Hematopoietic multipotent progenitor cell treated with erythropoietin and hydrocortisone succinate and interleukin-3 and kit ligand, for 15 days (in vitro differentiated cells): ENCODE measurements at regions not wholly inside any gene's neighbourhood (a gene's known extent, or its start where the extent isn't known, plus 50 kb on each side); places are given as distances from the start of the nearest gene placed in this dataset.

Experiments used
- DNase-seq: peaks from one replicate; pipeline ENCODE4 v3.0.0-alpha.2; 2015; ENCODE audit warnings: low spot score

DNA sequence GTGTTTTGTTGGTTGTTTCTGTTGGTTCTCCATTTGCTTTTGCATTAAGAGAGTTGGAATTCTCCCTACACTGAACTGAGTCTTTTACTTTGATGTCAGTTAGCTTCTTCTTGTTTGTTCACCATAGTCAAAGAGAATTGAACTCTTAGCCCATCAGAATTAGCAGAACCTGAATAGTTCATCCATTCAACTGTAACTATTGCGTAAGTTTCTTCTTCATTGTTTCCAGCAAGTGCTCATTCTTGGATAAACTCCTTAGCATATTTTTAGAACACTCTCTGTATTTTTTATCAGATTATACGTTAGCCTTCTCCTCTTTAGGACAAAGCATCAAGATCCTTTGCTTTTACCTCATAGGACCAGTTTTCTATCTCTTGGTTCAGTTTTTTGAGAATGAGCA lies 128.4 kb upstream of the RAB11FIP2 start:
- DNase-seq = no peak

DNA sequence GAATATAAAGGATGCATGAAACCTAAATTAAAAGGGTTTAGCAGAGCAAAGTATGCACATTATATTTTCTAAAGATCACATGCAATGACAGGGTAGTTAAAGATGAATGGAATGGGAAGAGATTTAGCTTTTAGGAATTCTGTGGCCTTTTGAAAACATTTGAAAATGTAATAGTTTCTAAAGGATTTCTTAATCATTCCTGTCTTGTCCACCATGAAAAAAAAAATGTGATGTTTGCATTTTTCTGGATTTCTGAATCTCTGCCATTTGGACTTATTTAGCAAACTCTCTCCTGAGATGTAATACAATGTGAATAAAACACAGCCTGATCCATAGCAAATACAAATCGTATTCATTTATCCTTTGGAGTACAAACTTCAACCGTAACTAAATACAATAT lies 126.6 kb upstream of the RAB11FIP2 start:
- DNase-seq = no peak

DNA sequence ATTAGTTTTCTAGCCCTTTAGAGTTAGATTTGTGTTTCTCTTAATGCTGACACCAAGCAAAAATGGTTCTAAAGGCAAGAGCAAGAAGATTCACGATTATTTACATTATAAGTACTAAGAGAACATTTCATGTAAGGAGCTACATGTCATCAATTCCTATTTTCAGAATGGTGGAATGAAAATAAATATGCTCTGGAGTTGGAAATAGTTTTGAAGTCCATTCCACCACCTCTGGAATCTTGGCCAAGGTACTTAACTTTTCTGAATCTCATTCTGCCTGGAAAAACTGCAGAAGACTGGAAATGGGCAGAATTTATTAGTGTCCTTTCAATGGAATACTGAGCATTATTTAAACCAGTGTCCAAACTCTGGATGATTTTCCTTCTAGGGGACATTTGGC lies 125.1 kb upstream of the RAB11FIP2 start:
- no peak for DNase-seq

DNA sequence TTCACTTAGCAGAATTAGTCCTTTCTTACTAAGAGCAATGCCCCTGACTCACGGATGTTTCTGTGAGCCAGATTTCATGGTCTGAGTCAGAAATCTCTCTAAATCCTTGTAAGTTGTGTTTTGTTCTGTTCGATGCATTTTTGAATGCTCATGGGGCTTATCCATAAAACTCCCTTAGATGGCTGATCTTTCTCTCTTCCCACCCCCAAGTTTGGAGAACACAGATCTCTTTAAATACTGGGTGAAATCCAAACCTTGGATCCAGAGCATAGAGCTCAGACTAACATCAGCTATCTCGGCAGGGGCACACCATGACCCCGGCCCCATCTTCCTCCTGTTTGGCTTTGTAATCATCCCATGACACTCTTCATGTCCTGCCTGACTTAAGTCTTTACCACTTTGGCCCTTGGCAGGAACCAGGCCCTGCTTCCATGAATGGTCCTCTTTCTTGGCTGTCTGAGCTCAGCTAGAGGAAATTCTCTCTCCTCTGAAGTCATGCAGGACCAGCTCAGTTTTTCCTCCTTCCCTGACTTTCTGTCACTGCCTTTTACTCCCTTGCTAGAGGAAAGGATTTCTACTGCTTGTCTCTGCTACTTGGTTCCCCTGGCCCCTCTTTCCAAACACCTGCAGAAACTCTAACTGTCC lies 120.4 kb upstream of the RAB11FIP2 start:
- no peak for DNase-seq

DNA sequence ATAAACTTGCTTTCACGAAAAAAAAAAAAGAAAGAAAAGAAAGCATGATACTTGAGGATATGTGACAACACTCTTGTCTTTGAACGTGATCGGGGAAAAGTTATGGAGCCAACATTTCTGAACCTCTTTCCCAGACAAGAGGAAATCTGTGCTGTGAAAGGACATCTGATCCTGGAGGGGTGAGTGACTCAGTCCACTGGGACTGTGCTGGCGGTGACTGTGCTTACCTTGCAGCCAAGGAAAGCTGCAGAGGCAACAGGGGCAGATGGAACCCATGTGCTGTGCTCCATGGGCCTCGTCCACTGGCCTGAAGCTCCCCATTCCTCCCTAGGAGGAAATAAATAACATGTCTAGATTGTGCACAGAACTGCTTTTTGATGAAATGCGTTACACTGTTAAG lies 116.5 kb upstream of the RAB11FIP2 start:
- no peak for DNase-seq

DNA sequence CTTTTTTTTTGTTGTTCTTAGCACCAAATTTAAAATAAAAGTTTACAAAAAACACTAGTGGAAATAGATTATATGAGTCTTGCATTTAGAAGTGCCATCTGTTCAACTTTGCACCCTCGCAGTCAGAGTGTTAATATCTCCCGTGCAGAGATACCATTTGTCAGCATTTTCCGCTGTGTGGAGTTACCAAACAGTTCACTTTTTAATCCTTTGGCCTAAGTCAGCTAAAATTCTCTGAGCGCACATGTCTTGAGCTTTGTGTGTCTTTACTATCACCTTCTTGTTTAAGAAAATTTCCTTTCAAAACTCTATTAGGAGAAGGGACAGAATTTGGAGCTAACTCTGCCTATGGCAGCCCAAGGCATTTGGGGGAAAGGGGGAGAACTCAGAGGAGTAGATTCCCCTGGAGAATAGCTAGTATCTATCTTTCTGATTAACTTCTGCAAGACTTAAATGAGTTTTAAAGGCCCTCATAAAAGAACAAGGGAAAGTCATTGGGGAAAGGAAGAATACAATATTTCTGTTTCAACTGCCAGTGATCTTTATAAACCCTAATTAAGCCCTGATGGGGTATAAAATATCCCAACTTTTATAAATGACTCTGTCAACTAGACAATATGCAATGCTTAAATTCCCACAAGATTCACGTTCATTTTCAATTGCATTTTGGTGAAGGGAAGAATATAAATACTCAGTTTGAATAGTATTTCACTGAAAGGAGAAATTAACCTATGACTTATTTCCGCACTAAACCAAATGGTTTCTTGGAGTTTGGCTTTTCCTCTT lies 114.9 kb upstream of the RAB11FIP2 start:
- no peak for DNase-seq

DNA sequence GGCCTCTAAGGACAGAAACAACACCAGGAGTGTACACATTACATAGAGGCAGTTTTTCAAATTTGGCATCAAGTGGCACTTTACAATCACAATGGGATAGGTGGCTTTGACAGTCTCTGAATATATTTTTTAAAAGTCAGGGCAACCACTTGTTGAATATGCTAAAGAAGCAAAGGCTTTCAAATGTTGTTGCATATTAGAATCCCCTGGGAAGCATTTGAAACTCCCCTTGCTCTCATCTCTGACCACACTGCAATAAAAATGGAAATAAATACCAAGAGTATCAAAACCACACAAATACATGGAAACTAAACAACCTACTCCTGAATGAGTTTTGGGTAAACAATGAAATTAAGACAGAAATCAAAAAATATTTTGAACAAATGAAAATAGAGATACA lies 106.5 kb upstream of the RAB11FIP2 start:
- no peak for DNase-seq

DNA sequence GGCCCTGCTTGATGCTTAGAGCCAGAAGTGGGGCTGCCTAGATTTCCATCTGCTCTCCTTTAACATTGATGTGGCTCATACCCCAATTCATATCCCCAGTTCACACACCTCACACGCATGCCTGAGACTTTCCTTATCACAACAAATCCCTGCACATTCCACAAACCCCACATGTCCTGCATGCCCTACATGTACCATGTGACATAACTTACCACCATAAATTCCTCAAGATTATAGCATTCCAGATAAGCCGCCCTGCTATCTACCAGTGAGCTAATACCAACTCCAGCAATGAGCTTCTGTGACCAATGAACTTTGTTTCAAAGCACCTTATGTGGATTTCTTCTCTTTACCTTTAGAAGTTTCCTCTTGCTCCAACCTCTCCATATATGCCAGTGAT lies 104.7 kb upstream of the RAB11FIP2 start:
- DNase-seq = no peak

DNA sequence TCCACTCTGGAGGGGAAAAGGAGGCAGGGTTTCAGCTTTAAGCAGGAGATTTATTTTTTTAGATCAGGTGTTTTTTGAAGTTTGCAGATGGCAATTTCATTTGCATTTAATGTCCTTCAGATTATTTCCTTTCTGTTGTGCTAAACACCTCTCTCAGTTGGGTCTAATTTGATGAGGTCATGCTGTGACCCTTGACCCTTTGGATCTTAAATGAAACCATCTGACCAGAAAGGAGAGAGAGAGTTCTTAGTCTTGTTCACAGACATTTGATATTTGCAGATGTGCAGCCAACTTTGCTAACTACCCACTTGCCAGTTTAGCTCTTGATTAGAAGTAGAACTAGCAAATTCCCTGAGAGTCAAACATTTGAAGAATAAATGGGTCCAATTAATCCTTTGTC lies 101.5 kb upstream of the RAB11FIP2 start:
- no peak for DNase-seq

DNA sequence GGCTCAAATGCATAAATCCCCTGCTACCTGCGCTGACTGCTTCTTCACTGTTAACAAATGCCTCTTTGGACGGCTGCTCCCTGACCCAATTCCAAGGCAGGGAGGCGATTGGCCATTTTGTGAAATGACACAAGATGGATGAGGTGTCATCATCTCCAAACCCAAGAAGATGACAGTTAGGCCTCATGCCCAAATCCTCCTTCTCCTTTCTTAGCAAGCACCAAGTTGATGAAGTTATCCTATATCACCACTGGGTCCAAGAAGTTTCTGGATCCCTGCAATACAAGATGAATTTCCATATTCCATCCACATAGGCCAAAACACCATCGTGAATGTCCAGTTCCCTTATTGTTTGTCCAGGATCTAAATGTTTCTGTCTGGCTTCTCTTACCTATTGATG lies 98.5 kb upstream of the RAB11FIP2 start:
- no peak for DNase-seq

DNA sequence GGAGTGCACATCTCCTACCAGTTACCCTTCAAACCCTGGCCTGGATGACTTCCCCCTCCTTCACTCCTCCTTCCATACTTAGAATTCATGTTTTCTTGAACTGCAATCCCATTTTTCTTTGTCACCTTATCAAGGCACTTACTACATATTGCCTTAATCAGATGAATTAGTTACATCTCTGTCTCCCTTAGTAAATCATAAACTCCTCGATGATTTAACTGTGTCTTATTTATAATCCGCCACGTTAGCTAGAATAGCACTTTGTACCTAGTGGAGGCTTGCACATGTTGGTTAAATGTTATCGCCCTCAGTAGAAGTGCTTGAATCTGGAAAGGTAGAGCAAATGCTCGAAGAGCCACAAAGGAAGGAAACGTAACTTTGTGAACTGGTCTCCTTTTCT lies 94.7 kb upstream of the RAB11FIP2 start:
- no peak for DNase-seq

DNA sequence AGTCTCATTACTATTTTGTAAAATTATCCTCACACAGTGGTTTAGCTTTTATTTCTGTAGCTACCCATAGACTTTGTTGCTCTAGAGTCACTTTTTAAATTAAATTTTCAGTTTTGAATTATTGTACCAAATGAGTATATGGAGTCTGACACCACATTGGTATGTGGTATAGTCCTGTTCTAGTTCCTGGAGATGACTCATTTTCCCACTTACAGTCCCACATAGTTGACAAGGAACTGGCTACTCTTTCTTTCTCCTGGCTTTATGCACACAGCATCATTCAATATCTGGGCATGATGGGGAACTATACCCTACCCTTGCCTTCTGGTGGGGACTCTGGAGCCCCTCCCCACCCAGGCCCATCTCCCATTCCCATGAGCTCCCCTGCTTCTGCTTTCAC lies 92.6 kb upstream of the RAB11FIP2 start:
- no peak for DNase-seq

DNA sequence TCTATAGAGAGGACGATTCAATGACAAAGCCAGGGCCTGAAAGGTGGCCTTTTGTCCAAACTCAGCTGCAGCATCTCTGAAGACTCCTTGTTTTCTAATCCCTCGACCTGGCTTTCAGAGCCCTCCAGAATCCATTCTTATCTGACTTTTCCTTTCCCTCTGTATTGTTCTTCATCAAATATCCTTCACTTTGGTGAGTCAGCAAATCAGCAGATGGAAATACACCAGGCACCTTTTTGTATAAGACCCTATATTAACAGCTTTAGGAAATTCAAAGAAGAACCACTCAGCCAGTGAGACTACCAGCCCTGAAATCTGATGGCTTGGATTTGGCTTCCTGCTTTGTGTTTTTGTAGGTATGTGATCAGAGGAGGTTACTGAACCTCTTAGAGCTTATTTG lies 81.9 kb upstream of the RAB11FIP2 start:
- no peak for DNase-seq

DNA sequence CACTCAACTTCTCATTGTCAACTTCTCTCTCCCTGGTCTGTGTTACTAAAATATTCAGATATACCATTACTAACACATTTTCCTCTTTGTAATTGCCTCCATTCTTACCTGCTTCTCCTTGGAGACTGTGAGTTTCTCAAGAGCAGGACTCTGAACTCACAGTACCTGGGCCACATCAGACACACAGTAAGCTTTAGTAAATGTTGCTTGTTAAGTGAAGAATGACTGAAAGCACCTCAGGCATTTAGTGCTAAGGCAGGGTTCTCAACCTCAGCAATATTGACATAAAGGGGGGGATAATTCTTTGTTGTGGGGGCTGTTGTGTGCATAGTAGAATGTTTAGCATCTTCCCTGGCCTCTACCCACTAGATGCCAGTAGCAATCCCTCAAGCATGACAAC lies 72.0 kb upstream of the RAB11FIP2 start:
- DNase-seq = no peak

DNA sequence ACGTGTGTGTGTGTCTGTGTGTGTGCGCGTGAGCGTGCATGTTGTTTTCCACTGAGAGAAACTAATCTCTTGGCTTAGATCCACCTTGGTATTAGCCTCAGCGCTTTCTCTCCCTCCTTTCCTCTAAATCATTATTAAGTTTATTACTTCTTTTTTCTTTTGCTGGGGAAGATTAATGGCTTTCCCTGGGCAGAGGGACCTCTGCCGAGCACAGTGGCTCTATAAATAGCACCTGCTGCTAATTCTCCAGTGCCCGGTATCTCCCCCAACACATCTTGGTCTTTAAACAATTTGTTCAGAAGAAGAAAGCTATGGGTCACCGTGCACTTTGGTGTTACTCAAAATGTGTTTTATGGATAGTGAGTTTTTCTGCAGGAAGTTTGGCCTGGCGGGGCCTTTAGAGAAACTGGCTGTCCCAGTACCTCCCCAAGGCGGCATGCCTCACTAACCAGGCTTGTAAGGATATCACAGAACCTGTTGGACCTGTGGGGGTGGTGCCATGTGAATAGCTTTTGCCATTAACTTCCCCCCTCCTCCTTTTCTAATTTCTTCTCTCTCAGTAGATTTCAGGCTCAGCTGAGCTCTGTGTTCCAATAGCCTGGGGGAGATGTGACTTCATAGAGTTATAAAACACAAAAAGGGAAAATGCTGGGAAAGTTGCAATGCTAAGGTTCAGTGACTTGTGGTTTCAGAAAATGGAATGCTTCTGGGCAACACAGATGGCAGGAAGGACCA lies 70.1 kb upstream of the RAB11FIP2 start:
- DNase-seq = no peak

DNA sequence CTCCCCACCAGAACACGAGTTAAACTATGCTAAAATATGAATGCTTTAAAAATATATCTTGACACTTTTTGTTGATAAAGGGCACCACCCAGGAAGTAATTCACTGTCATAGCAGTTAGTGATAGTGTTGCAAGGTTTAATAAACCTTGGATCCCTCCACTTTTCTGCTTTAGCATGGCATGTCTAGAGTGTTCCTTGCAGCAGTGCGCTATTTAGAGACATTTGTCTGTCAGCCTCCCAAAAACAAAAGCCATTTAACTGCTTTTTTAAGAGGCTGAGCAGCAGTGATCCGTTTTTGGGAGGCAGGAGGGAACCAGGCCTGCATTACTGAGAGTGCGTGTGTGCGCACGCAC lies 69.6 kb upstream of the RAB11FIP2 start:
- DNase-seq = no peak

DNA sequence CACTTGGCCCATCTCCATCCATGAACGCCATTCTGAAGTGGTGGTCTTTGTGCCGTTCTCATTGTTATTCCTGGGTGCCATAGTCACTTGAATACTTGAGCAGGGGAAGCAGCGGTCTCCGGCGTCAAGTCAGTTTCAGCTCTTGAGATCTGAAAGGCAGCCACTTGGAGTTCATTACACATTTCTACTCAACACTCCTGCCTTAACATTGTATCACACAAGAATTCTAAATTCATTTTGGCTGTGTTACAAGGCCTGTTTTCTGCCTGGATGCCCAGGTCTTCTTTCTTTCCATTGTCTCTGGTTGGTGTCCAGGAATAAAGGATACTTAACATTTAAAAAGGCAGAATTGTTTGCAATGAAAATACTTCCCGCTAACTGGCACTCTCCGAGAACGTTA lies 69.0 kb upstream of the RAB11FIP2 start:
- DNase-seq = no peak

DNA sequence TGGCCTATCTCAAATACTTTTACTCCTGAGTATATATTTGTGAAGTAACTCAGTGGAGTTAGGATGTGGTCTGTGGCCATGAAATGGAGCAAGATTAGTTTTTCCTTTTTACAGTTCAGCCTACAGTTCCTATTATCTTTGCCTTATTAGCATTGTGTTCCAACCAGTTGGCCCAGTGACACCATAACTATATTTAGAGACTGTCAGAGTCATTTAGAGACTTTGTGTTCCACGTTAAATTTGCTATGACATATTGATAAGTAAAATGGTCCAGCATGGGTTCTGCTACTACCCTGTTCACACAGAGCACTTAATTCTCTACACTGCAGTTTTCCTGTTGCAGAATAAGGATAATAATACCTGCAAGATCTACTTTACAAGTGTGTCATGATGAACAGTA lies 68.3 kb upstream of the RAB11FIP2 start:
- no peak for DNase-seq

DNA sequence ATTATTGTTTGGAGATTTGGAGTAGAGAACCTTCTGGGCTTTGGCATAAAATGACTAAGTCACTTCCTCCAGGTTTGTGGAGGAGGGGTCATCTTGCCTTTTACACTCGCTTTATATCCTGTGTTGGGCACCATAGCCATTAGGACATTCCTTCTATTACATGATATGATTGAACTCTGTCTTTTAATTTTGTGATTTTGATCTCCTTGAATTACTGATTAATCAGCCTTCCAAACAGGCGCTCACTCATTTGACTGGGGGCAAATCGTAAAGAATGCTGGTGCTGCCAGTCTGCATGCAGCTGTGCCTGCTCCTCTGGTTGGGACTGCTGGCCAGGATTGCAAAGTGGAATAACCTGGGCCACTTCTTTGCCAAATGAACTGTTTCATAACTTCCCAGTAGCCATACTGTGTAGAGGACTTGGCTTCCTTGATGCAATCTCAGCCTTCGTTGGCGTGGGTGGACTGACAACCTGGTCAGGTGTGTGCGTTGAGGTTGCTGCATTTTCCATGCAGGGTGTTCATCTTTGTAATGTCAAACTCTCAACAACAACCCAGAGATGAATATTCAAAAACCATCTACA lies 65.9 kb upstream of the RAB11FIP2 start:
- no peak for DNase-seq

DNA sequence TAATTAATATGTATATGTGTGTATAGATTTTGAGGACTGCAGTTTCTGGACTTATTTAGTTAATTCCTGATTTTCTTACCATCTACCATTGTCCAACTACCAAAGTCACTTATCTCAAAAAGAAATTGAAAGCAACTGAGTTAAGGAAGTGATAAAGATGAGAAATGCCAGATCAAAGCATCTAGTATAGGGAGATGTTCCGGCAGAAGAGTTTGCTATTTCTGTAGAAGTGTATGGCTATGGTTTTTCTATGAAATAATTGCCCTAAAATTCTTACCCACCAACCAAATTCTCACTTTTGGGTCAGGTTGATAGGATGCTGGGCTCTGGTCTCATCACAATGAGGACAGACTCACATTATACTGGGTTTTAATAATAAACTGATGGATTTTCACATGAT lies 64.0 kb upstream of the RAB11FIP2 start:
- DNase-seq = no peak

DNA sequence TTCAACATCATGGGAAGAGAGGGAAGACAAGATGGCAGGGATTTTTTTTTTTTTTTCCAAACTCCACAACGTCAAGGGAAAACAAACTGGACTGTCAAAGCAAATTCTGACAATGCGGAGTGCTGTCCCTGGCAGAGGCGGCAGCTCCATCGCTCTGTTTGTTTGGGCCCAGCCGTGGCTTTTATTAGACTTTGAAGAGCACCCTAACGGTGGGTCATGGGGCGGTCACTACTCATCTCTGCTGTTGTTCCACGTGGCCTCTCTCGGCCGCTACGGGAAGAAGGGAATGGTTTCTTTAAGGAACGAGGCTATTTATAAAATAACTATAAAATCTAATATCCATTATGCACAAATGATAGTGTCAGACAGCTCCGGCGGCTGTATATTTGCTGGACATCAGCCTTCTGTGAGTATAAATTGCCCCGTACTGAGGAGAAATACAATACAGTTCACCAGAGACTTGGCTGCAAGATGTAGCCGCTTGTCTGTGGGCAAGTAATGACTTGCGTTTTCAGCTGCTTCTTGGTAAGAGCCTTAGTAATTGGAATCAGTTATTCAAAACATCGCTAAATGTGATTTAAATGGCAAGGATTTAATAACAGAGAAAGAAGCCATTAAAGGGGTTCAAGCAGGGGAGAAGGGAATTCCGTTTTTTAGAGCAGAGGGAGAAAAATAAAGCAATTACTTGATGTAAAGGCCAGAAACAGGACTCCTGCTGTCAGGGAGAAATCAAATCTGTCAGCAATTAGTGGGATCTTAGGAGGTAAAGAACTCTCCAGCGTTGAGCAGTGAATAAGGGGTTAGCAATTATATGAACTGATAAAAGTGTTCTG lies 61.7 kb upstream of the RAB11FIP2 start:
- DNase-seq = no peak

DNA sequence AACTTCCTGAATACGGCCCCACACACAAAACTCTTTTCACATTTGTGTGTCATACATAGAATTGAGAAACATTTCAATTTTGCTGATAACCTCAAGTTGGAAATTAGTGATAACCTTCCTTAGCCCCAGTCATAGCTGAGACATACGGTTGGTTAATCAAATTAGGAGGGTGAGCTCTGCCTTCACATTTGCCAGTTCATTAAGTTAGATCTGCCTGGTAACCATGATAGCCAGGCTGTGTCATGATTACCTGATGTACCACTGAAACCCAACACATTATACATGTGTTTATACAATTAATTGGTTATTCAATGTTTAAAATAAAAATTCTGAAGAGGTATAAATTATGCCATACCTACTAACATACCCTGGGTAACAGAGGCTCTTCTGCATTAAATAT lies 60.8 kb upstream of the RAB11FIP2 start:
- no peak for DNase-seq
